ENCODE measurements at regions not wholly inside any gene's neighbourhood (a gene's known extent, or its start where the extent isn't known, plus 50 kb on each side); places are given as distances from the start of the nearest gene placed in this dataset.

DNA sequence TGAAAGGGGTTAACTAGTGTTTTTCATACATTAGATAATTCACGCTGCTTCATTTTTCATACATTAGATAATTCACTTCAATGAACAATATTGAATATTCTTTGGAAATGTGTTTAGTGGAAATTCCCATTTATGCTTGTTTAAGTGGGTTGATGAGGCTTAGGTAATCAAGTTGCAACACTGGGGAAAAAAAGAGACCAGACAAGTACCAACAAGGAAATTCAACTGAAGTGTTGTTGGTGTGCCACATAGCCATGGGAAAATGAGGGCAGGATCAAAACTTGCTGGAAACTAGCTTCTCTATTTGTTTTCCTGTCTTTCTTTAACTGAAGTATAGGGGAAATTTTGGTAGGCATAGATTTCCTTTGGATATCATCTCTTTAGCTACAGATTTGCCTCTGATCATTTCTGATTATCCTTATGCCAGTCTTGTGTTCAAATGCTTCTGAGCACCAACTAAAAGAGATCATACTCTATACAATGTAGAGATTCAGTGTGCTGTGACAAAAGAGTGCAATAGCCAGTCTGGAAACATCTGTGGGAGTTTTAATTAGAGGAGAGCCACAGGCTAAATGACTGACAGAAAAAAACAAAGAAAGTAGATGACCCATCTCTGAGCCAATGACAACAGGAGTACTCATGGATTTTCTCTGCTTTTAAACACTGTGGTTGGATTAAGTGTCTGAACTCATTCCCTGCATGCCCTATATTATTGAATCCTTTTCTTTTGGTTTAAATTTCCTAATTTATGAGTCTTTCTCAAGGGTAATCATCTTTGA is 67.6 kb upstream of the CTSC start:
- no peak for DNase-seq (ENCODE audit: low spot score)

DNA sequence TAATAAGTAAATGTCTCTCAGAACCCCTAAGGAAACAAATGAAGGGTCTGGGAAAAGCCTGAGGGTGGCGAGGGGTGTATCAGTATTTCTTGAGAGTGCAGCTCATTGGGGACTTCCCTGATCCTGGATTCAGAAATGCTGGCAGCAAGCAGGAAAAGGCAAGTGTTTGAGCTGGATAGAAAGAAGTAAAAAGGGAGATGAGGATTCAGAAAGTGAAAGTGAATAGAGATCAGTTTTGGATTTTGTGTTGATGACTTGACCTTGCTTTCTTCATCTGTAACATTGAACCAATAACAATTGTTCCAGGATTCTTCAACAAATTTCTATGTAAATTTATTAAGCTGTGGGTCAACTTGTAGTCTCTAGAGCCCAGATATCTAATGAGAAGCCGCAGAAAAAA is 66.9 kb upstream of the CTSC start:
- DNase-seq (ENCODE audit: low spot score): no peak

DNA sequence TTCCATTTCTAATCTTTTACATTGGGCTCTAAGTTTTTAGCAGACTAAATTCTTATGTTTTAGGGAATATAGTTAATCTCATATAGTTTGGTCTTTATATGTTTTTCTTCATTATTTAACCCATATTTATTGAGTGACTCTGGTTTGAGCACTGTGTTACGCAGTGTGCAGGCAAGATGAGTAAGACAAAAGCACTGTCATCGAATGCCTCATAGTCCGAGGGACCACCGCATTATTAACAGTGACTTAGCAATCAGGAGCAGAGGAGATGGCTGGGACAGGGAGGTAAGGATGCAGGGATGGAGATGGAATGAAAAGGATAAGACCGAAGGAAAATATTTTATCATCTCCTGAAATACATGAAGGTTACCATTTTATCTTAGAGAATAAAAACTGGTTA is 65.2 kb upstream of the CTSC start:
- no peak for DNase-seq (ENCODE audit: low spot score)

DNA sequence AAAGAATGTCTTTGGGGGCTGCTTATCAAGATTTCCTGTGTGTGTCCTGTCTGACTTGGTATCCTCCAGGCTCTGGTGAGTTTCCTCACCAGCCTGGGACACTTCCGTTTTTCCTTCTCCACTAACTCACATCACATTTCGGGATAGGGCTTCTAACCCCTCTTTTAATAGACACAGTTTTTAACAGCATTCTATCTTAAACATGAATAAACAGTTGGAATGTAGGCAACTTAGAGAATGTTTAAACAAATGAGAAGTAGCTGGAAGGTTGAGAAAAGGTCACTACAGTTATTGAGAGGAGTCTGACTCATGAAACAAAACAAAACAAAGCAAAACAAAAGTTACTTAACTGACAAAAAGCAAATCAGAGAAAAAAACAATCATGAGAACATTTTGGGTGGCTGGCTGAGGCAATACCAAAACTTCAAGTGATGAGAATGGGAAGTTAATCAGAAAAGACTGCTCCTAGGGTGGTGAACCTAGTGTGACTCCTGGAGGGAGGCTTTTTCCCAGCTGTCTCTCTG is 64.7 kb upstream of the CTSC start:
- DNase-seq (ENCODE audit: low spot score): peak; percentile 62

DNA sequence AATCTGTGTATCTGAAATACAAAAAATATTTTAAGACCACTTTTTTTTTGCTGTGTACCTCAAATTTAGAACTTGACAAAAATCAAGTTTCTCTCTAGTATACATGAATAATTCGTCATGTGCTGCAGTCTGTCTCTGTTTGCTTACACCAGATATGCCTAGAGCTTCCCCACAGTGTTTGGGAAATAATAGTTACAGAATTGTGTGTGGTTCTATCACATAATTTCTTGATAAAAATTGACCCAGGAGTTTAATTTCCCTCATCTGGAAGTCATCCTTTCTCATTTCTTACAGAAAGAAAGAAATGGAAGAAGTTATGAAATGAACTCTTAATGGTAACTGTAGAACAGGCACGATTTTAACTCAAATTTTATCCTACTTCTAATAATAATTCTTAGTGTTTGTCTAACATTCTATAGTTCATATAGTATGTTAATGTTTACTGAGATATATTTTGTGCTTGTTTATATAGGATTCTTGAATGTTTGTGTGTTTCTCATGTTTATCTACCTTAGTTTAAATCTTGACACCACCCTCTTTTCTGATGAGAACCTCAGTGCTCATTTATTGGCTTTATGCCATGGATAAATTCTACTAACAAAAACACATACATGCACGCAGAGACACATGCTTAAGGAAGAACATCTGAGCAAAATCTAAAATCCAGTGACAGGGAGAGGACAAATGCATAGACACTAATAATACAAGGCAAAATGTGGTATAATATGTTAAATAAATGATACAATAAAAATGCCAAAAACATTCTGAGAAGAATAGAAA is 61.4 kb upstream of the CTSC start:
- no peak for DNase-seq (ENCODE audit: low spot score)

DNA sequence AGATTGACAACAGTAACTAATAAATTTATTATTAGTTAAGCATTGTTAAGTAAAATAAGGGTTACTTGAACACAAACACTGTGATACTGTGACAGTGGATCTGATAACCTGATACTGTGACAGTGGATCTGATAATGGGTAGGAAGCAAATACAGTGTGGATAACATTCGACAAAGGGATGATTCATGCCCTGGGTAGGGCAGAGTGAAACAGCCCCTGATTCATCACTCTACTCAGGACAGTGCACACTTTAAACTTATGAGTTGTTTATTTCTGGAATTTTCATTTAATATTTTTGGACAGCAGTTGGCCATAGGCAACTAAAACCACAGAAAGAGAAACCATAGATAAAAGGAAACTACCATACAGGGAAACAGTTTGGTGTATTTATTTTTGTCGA is 60.8 kb upstream of the CTSC start:
- peak; percentile 35 for DNase-seq (ENCODE audit: low spot score)

DNA sequence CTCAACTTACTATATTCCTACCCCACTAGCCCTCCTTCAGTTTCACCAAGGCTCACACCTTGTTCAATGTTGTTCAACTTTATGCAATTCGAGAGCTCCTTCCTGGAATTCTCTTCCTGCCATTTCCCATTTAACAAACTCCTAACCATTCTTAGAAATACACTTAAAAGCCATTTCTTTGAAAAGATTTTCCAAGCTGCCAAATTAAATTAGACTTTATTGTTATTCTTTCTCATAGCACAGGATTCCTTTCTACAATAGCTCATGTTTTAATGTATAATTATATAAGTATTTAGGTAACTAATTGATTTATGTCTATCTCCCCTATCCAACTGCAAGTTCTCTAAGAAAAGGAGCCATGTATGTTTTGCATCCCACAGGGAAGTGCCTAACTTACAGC is 52.7 kb upstream of the CTSC start:
- DNase-seq (ENCODE audit: low spot score): no peak

DNA sequence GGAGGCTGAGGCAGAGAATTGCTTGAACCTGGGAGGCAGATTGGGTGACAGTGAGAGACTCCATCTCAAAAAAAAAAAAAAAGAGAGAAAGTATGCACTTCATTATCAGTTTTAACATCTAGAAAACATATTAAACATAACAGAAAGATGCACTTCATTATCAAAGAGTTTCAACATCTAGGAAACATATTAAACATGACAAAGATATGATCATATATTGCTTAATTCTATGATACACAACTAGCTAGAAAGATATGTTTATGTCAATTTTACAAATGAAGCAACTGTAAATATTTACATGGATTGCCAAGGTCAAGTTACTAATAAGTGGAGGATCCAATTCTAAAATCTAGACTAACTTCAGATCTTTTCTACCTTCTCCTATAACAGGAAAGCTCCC is 50.4 kb upstream of the CTSC start:
- no peak for DNase-seq (ENCODE audit: low spot score)
